Adrenal gland (tissue), 9 donors: ENCODE measurements at regions not wholly inside any gene's neighbourhood (a gene's known extent, or its start where the extent isn't known, plus 50 kb on each side); places are given as distances from the start of the nearest gene placed in this dataset.

Experiments
- DNase-seq, 7 donors: peaks; one replicate each; pipeline ENCODE4 v3.0.0-alpha.2; 2019 to 2020
- H3K27ac ChIP-seq, 5 donors: fragments of 200-600 bp; sonication (generic) in 4 of 5; 1 replicate in 3 of 5; 2 replicates in 2 of 5; pipeline versions ENCODE4 v1.5.1 to v1.8.0; 2016 to 2020; ENCODE audit warnings: mild to moderate bottlenecking in 1 of 5
- H3K27me3 ChIP-seq: fragments of 200-600 bp; 2 replicates; pipeline ENCODE4 v1.8.0; 2021
- H3K36me3 ChIP-seq, 2 donors: fragments of 200-600 bp; replicated peaks in 1 of 2; 1 replicate in 1 of 2; 2 replicates in 1 of 2; pipeline versions ENCODE4 v1.5.1 to v1.8.0; 2018 to 2022
- H3K4me1 ChIP-seq, 2 donors: fragments of 200-600 bp; replicated peaks in 1 of 2; 1 replicate in 1 of 2; 2 replicates in 1 of 2; pipeline versions ENCODE4 v1.5.1 to v1.8.0; 2018 to 2021
- H3K4me3 ChIP-seq, 4 donors: fragments of 200-600 bp; sonication (generic) in 3 of 4; one replicate each; pipeline ENCODE4 v1.5.1; 2016 to 2018
- H3K9me3 ChIP-seq, 3 donors: fragments of 200-600 bp; sonication (generic) in 1 of 3; replicated peaks in 1 of 3; 1 replicate in 2 of 3; 2 replicates in 1 of 3; pipeline versions ENCODE4 v1.5.1 to v1.8.0; 2016 to 2021
- POLR2A ChIP-seq, 2 donors: fragments of 450-650 bp; IDR thresholded peaks; one replicate each; pipeline ENCODE4 v1.6.1; 2017; ENCODE audit warnings: antibody characterized with exemption in 2 of 2, mild to moderate bottlenecking in 2 of 2, moderate library complexity in 1 of 2
- WGBS, 4 donors: extraction: QIAGEN DNeasy Blood & Tissue Kit in 2 of 4; methylation state at CpG; one replicate each; pipeline versions ENCODE4 v1.1.5 to v1.1.7; 2013 to 2017; 5-methylcytosine and 5-hydroxymethylcytosine counted together
- intact Hi-C, 2 donors: fragments of 100-400 bp; cut with DNase I; formaldehyde crosslinking; loops; one replicate each; pipeline versions ENCODE4 v1.14.1 to v1.15.0; 2022 to 2023
- TF ChIP-seq, protein P1 (sequence below), 6 experiments: fragments of 450-650 bp in 4 of 6; fragments of 200-600 bp in 2 of 6; sonication (generic) in 1 of 6; IDR thresholded peaks; 1 replicate in 5 of 6; 2 replicates in 1 of 6; pipeline versions ENCODE4 v1.5.1 to v1.8.0; 2016 to 2021; ENCODE audit warnings: antibody characterized with exemption in 6 of 6, mild to moderate bottlenecking in 2 of 6, moderate library complexity in 1 of 6
- donor health status: healthy with polysubstance abuse.
- donor health status: Bipolar disorder and iron deficiency.
- donor health status: DM: yes; HTN: yes; CAD: no.
- donor health status: DM: no; HTN: no; CAD: no.
- donor health status: DM: no; HTN: no; CAD: no.

DNA sequence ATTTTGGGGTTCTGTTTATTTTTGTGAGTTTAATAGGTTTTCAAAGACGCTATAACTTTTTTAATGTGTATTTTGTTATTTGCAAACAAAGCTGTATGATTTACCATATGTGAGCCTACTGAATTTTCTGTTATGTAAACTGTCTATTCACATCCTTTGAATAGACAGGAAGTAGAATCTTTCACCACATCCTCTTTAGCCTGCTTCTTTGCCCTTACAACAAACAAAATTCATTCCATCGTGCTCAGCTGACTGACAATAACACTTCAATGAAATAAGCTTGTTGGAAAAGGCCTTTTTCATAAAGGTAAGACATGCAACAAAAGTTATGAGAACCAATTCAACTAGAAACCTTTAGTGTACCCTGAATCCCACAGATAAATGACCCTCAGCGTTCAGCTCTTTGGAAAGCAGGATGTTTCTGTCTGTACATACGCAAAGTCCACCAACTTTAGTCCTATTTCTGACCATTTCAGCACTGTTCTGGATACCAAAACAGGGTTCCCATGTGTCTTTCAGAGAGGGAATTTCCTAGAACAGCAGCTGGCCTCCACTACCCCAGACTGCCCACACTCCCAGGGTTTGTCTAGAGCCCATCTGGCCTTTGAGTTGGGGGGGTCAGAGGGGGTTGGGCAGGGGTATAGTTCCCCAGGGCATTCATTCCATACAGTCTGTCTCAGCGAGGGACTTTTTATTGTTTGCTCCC is 71.3 kb downstream of the DUSP6 start:
- H3K27ac ChIP-seq, result peak overlapping the region in 2 of 5 donors; percentile 33 to 64
- no peak for DNase-seq
- 53 to 68% (median 59%) methylated on average over 5 of the region's 5 CpGs for WGBS, 4 donors
- peaks cover 0 to 22% of the 10 kb centered on the region in 2 donors for H3K4me1 ChIP-seq
- H3K9me3 ChIP-seq, result no peaks in the 10 kb centered on the region
- H3K4me3 ChIP-seq, result no peak overlapping the region
- H3K36me3 ChIP-seq, result no peaks in the 10 kb centered on the region
- intact Hi-C loops, result no loop called here
- TF ChIP-seq POLR2A (IDR thresholded peaks at IDR 0.05), result no peak
- H3K27me3 ChIP-seq, result no peaks in the 10 kb centered on the region

DNA sequence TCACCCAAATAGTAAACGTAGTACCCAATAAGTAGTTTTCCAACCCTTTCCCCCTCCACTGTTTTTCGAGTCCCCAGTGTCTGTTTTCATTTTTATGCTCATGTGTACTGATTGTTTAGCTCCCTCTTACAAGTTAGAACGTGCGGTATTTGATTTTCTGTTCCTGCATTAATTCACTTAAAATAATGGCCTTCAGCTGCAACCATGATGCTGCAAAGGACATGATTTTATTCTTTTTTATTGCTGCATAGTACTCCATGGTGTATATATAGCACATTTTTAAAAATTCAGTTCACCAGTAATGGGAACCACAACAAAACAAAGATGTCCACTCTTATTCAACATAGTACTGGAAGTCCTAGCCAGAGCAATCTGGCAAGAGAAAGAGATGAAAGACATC is 72.8 kb downstream of the DUSP6 start:
- Histone ChIP-seq H3K27ac (no peak overlapping the region), H3K9me3 (no peaks in the 10 kb centered on the region), H3K4me1 (peaks cover 0 to 22% of the 10 kb centered on the region in 2 donors), H3K36me3 (no peaks in the 10 kb centered on the region), H3K4me3 (no peak overlapping the region), H3K27me3 (no peaks in the 10 kb centered on the region)
- intact Hi-C loops, result no loop called here
- WGBS, 4 donors, result 74 to 85% (median 81%) methylated on average over 4 of the region's 4 CpGs
- DNase-seq, result no peak
- TF ChIP-seq POLR2A (IDR thresholded peaks at IDR 0.05), result no peak
- TF ChIP-seq, protein P1, sequence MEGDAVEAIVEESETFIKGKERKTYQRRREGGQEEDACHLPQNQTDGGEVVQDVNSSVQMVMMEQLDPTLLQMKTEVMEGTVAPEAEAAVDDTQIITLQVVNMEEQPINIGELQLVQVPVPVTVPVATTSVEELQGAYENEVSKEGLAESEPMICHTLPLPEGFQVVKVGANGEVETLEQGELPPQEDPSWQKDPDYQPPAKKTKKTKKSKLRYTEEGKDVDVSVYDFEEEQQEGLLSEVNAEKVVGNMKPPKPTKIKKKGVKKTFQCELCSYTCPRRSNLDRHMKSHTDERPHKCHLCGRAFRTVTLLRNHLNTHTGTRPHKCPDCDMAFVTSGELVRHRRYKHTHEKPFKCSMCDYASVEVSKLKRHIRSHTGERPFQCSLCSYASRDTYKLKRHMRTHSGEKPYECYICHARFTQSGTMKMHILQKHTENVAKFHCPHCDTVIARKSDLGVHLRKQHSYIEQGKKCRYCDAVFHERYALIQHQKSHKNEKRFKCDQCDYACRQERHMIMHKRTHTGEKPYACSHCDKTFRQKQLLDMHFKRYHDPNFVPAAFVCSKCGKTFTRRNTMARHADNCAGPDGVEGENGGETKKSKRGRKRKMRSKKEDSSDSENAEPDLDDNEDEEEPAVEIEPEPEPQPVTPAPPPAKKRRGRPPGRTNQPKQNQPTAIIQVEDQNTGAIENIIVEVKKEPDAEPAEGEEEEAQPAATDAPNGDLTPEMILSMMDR (IDR thresholded peaks at IDR 0.05), result no peak

DNA sequence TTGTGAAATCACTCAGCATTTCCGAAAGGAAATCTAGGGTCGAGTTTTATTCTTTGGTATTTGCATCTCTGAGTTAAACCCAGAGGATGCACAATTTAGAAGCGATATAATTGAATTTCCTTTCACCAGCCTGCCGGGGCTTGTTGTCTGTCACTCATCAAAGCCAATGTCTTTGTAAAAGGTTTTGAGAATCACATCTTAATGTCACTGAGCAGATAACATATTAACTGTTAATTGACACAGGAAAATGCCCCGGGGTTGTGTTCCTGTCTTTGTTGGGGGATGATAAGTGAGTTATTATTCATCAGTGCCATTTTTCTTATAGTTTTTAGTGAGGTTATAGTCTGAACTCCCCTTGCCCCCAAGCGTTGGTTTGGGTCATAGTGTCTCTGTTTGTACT is 73.4 kb downstream of the DUSP6 start:
- intact Hi-C loops, result no loop called here
- Histone ChIP-seq H3K9me3 (no peaks in the 10 kb centered on the region), H3K36me3 (no peaks in the 10 kb centered on the region), H3K27me3 (no peaks in the 10 kb centered on the region), H3K4me3 (no peak overlapping the region), H3K27ac (no peak overlapping the region), H3K4me1 (peaks cover 0 to 22% of the 10 kb centered on the region in 2 donors)
- peak in 4 of 7 donors; percentile 1 to 83 (median 33) for DNase-seq
- no peak for TF ChIP-seq POLR2A (IDR thresholded peaks at IDR 0.05)
- TF ChIP-seq, protein P1 (IDR thresholded peaks at IDR 0.05), result no peak
- WGBS, 4 donors, result 60 to 74% (median 66%) methylated on average over 6 of the region's 6 CpGs

DNA sequence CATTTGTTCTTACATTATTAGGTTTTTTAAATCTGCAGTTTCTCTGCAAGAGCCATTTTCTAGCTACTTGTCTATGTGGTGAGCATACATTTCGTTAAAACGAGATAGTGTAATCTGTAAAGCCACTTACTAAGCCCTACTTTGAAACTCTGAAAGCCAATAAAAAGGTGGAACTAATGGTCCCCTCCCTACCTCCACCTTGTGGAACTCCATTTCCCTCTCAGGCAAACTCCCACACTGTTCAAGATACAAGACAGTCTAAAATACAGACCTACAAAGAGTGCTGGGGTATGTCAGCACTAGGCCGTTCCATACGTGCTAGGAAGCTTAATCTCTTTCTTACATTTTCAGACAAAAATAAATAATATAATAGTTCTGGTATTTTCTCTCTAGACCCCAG is 74.1 kb downstream of the DUSP6 start:
- 94 to 97% (median 95%) methylated on average over 4 of the region's 4 CpGs for WGBS, 4 donors
- DNase-seq, result no peak
- H3K27ac ChIP-seq, result no peak overlapping the region
- H3K36me3 ChIP-seq, result no peaks in the 10 kb centered on the region
- no peak for TF ChIP-seq POLR2A (IDR thresholded peaks at IDR 0.05)
- TF ChIP-seq, protein P1 (IDR thresholded peaks at IDR 0.05), result no peak
- H3K4me1 ChIP-seq, result peaks cover 0 to 22% of the 10 kb centered on the region in 2 donors
- no peaks in the 10 kb centered on the region for H3K9me3 ChIP-seq
- intact Hi-C loops, result no loop called here
- no peak overlapping the region for H3K4me3 ChIP-seq
- no peaks in the 10 kb centered on the region for H3K27me3 ChIP-seq

DNA sequence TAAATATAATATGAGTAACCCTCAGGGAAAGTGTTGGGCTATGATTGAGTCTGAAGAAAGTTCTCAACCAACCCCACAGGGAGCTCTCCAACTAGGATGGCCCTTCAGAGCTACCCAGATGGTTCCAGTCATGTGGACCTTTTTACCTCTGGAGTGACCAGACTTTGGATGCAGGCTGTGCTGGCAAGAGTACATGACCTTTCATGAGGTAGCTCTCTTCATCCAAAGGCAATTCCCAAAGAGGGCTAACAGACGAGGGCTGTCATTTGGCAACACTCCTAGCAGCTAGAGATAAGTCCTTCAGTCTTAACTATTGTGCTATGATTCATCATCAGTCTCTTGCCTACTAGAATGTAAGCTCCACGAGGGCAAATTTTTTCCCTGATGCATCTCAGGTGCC is 75.4 kb downstream of the DUSP6 start:
- TF ChIP-seq, protein P1 (IDR thresholded peaks at IDR 0.05), result no peak
- no peak for TF ChIP-seq POLR2A (IDR thresholded peaks at IDR 0.05)
- DNase-seq, result no peak
- Histone ChIP-seq H3K9me3 (no peaks in the 10 kb centered on the region), H3K27ac (no peak overlapping the region), H3K4me1 (peaks cover 0 to 18% of the 10 kb centered on the region in 2 donors), H3K27me3 (no peaks in the 10 kb centered on the region), H3K4me3 (no peak overlapping the region), H3K36me3 (no peaks in the 10 kb centered on the region)
- WGBS, 4 donors, result 53 to 62% (median 55%) methylated on average over 2 of the region's 2 CpGs
- intact Hi-C loops, result no loop called here
